H1 (cell line): ENCODE measurements at regions not wholly inside any gene's neighbourhood (a gene's known extent, or its start where the extent isn't known, plus 50 kb on each side); places are given as distances from the start of the nearest gene placed in this dataset.

ENCODE experiments used
- CTCF ChIP-seq, 3 experiments: IDR thresholded peaks; 1 replicate in 2 of 3; 2 replicates in 1 of 3; pipeline versions ENCODE4 v1.5.1 to v1.6.1; 2011; ENCODE audit warnings: low read length in 3 of 3, mild to moderate bottlenecking in 3 of 3, inconsistent platforms in 2 of 3, low read depth in 1 of 3, moderate library complexity in 1 of 3; ENCODE audit not compliant: insufficient read depth in 1 of 3; ENCODE audit errors: control extremely low read depth in 1 of 3
- EZH2 ChIP-seq: fragments of 200-600 bp; sonication (generic); IDR thresholded peaks from 2 replicates; pipeline ENCODE4 v1.7.1; 2012; ENCODE audit warnings: low read depth, mild to moderate bottlenecking, moderate library complexity, low read length, inconsistent platforms; ENCODE audit not compliant: severe bottlenecking
- POLR2AphosphoS5 ChIP-seq: IDR thresholded peaks from 2 replicates; pipeline ENCODE4 v1.6.1; 2011; ENCODE audit warnings: low read depth, low read length
- POU5F1 ChIP-seq: IDR thresholded peaks from 2 replicates; pipeline ENCODE4 v1.6.1; 2011; ENCODE audit warnings: low read depth, mild to moderate bottlenecking, low read length, moderate library complexity
- SRF ChIP-seq: IDR thresholded peaks from 2 replicates; pipeline ENCODE4 v1.6.1; 2011; ENCODE audit warnings: mild to moderate bottlenecking, low read depth, low read length, moderate library complexity
- TBP ChIP-seq: IDR thresholded peaks from 2 replicates; pipeline ENCODE4 v1.6.1; 2011; ENCODE audit warnings: low read depth, low read length, improper control_type of control experiment

GRCh38 chr7:131252976-131253375 is 74.7 kb upstream of the MKLN1 start (continued):
- TF ChIP-seq CTCF (IDR thresholded peaks at IDR 0.05; ENCODE audit: control extremely low read depth in 1 of 3, insufficient read depth in 1 of 3, low read depth in 1 of 3, low read length in 3 of 3) (no peak), EZH2 (no peak), POLR2AphosphoS5 (no peak), TBP (no peak), SRF (no peak), POU5F1 (no peak)
